ENCODE measurements at regions not wholly inside any gene's neighbourhood (a gene's known extent, or its start where the extent isn't known, plus 50 kb on each side); places are given as distances from the start of the nearest gene placed in this dataset.

- no peak for TF ChIP-seq CTCF (IDR thresholded peaks at IDR 0.05 in 4 of 5, conservative IDR thresholded peaks at IDR 0.05 in 1 of 5)
- TF ChIP-seq POLR2A (IDR thresholded peaks at IDR 0.05), result no peak
Observed at GRCh38 chr2:18836436-18836835, 247.1 kb upstream of the NT5C1B start.
